ENCODE measurements at regions not wholly inside any gene's neighbourhood (a gene's known extent, or its start where the extent isn't known, plus 50 kb on each side); places are given as distances from the start of the nearest gene placed in this dataset.

DNA sequence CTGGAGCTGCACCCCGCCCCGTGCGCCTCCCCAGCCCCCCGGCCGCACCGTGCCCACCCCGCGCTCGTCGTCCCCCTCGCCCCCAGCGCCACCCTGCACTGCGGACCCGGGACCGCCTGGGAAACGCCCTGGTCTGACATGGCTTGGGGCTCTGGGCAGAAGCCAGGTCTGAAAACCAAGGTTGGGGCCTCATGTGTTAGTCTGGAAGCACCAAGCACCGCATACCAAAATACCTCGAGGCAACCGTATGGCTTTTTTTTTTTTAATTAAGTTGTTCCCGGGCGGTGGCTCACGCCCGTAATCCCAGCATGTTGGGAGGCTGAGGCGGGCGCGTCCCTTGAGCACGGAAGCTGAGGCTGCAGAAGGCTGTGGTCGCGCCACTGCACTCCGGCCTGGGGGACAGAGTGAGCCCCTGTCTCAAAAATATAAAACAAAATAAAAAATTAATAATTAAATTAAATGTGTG is 91.5 kb upstream of the CHD2 start:
- ChIA-PET CTCF (interaction anchor here (0.6 to 1.7 kb wide), 8 partner anchors 10 to 171 kb away, joined by 3 to 7 read pairs (median 3); partner anchors contain the start of gene CHD2), POLR2A (ENCODE audit: unreplicated experiment) (interaction anchor here (0.7 to 3.5 kb wide), 6 partner anchors 9 to 119 kb away, joined by 3 to 19 read pairs (median 6); no protein-coding TSS in a partner anchor)
- no peak for ATAC-seq (ENCODE audit: low read depth)
- Histone ChIP-seq H3K27me3 (ENCODE audit: control insufficient read depth, insufficient read depth, low read length) (no peaks in the 10 kb centered on the region), H2AFZ (replicated peaks; ENCODE audit: low read length, poor library complexity) (peak overlapping the region; percentile 91), H3K23ac (ENCODE audit: low read depth, low read length) (peak overlapping the region; percentile 69; the same call in 1 of the 2 replicates), H3K4me1 (ENCODE audit: control insufficient read depth, insufficient read depth, low read length) (peaks cover 11% of the 10 kb centered on the region), H2BK120ac (ENCODE audit: low read depth, low read length) (peak overlapping the region; percentile 84), H2BK5ac (ENCODE audit: low read depth, low read length, poor library complexity, severe bottlenecking) (peak overlapping the region; percentile 89), H3K4me2 (ENCODE audit: low read depth, low read length) (peak overlapping the region; percentile 21; the same call in 1 of the 2 replicates), H3K14ac (replicated peaks; ENCODE audit: low read depth, low read length) (peak overlapping the region; percentile 60), H3K9me1 (ENCODE audit: insufficient read depth, low read length) (no peaks in the 10 kb centered on the region), H2AK5ac (ENCODE audit: low read depth, low read length) (peak overlapping the region; percentile 71), H3K18ac (ENCODE audit: low read depth, low read length) (peak overlapping the region; percentile 69), H3K9ac (ENCODE audit: low read depth, low read length) (peak overlapping the region; percentile 30; the same call in 1 of the 2 replicates), H2BK15ac (ENCODE audit: low read depth, low read length) (peak overlapping the region; percentile 93; the same call in 2 of the 3 replicates), H3K36me3 (ENCODE audit: control insufficient read depth, insufficient read depth, low read length) (no peaks in the 10 kb centered on the region), H3K79me1 (ENCODE audit: low read depth in 1 of 2, low read length in 2 of 2) (peaks cover 12 to 34% of the 10 kb centered on the region in 2 experiments), H4K5ac (ENCODE audit: low read depth, low read length) (peak overlapping the region; percentile 99), H3K9me3 (ENCODE audit: control insufficient read depth, insufficient read depth, low read length) (no peaks in the 10 kb centered on the region), H2BK20ac (ENCODE audit: low read depth, low read length) (peak overlapping the region; percentile 58), H3K4ac (ENCODE audit: low read depth, low read length) (peak overlapping the region; percentile 94), H4K91ac (ENCODE audit: insufficient read depth, low read depth, low read length) (peak overlapping the region; percentile 95), H3K56ac (ENCODE audit: extremely low read depth, insufficient read depth, low read length) (peak overlapping the region; percentile 48), H3K4me3 (ENCODE audit: insufficient read depth, low read depth, low read length) (no peak overlapping the region), H4K20me1 (ENCODE audit: insufficient read depth, low read length) (no peaks in the 10 kb centered on the region), H3K27ac (ENCODE audit: insufficient read depth, low read length) (peak overlapping the region; percentile 83), H2AK9ac (replicated peaks; ENCODE audit: low read depth, low read length, poor library complexity) (peak overlapping the region; percentile 100), H4K8ac (ENCODE audit: low read depth in 2 of 2, low read length in 2 of 2) (peak overlapping the region; percentile 96)
- in situ Hi-C loops (cut with MboI; ENCODE audit: low sequenced_read_pairs) = loop anchor here (25.0 kb wide), 1 partner anchor 1821 kb away; the partner anchor contains the start of gene PRC1
- no CpG with 5 or more reads among the region's 30 CpGs for WGBS, 2 experiments (ENCODE audit: extremely low coverage in 2 of 2, insufficient read length in 1 of 2)
- BruUV-seq (replicated peaks) = no TSS peak
- DNase-seq = peak; percentile 43
- TF ChIP-seq SMC3 (IDR thresholded peaks at IDR 0.05; ENCODE audit: low read depth, low read length) (no peak), MXI1 (IDR thresholded peaks at IDR 0.05; ENCODE audit: borderline replicate concordance, low read depth, low read length) (no peak), RCOR1 (IDR thresholded peaks at IDR 0.05; ENCODE audit: insufficient replicate concordance, low read length) (no peak), USF2 (IDR thresholded peaks at IDR 0.05; ENCODE audit: low read depth, low read length) (no peak), CHD1 (IDR thresholded peaks at IDR 0.05; ENCODE audit: low read depth, low read length) (no peak), RAD21 (IDR thresholded peaks at IDR 0.05; ENCODE audit: low read length) (no peak), CEBPB (IDR thresholded peaks at IDR 0.05; ENCODE audit: low read depth, low read length) (no peak), MAZ (IDR thresholded peaks at IDR 0.05; ENCODE audit: borderline replicate concordance, low read depth, low read length) (no peak), RFX5 (IDR thresholded peaks at IDR 0.05; ENCODE audit: low read depth, low read length) (no peak), BHLHE40 (IDR thresholded peaks at IDR 0.05; ENCODE audit: low read depth, low read length) (no peak), NFE2L2 (IDR thresholded peaks at IDR 0.05; ENCODE audit: low read depth, low read length) (no peak), FOS (IDR thresholded peaks at IDR 0.05; ENCODE audit: low read depth, low read length) (no peak)
- TF ChIP-seq, protein P1, sequence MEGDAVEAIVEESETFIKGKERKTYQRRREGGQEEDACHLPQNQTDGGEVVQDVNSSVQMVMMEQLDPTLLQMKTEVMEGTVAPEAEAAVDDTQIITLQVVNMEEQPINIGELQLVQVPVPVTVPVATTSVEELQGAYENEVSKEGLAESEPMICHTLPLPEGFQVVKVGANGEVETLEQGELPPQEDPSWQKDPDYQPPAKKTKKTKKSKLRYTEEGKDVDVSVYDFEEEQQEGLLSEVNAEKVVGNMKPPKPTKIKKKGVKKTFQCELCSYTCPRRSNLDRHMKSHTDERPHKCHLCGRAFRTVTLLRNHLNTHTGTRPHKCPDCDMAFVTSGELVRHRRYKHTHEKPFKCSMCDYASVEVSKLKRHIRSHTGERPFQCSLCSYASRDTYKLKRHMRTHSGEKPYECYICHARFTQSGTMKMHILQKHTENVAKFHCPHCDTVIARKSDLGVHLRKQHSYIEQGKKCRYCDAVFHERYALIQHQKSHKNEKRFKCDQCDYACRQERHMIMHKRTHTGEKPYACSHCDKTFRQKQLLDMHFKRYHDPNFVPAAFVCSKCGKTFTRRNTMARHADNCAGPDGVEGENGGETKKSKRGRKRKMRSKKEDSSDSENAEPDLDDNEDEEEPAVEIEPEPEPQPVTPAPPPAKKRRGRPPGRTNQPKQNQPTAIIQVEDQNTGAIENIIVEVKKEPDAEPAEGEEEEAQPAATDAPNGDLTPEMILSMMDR (conservative IDR thresholded peaks at IDR 0.05; ENCODE audit: low read depth, low read length) = no peak
- intact Hi-C loops (cut with micrococcal nuclease) = loop anchor here (1.0 to 10.0 kb wide), 5 partner anchors 74 to 186 kb away; partner anchors contain the start of gene CHD2
- dilution Hi-C loops (cut with HindIII; ENCODE audit: low sequenced_read_pairs, unreplicated experiment) = loop anchor here (25.0 kb wide), 1 partner anchor 129 kb away; no protein-coding TSS in a partner anchor
